ENCODE measurements at regions not wholly inside any gene's neighbourhood (a gene's known extent, or its start where the extent isn't known, plus 50 kb on each side); places are given as distances from the start of the nearest gene placed in this dataset.

DNA sequence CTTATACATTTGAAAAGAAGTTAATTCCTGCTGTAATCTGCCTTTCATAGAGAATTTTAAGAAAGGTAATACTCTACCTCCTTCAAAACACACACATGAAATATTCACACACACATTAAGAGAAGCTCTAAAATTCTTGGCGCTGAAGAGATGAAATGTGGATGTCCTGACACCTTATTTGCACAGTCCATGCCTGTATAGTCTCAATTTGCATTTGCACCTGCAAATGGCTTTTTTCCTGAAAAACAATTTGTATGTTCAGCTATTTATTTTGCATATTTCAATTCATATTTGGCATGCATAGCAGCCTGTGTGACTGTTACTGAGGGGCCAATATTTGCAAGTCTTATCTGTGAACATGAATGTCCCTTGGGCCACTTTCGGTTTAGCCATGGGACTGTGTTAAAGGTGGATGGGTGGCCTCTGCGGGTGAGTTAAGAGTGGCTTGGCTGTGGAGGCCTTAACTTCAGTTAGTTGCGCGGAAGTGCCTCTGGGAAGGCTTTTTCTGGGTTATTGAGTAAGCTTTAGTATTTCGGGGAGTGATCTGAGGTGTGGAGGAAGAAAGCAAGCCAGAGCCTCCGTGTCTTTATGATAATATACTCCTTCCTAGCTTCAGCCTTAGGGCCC is 443.3 kb upstream of the FAT1 start:
- H3K79me1 ChIP-seq (ENCODE audit: low read depth, low read length), result no peaks in the 10 kb centered on the region
- ChIA-PET POLR2A (ENCODE audit: partially characterized antibody) (no interaction called here), CTCF (ENCODE audit: partially characterized antibody) (no interaction called here)
- H3K79me2 ChIP-seq (ENCODE audit: control insufficient read depth in 1 of 2, insufficient read depth in 2 of 2, low read length in 2 of 2), result no peaks in the 10 kb centered on the region
- H4K5ac ChIP-seq (ENCODE audit: insufficient read length, low read depth, low read length), result no peak overlapping the region
- H3K9ac ChIP-seq (replicated peaks in 1 of 4; ENCODE audit: extremely low read depth in 1 of 4, low read depth in 3 of 4, low read length in 3 of 4), result no peak overlapping the region
- DNase-seq (ENCODE audit: low read depth in 1 of 2, low spot score in 2 of 2), result no peak
- no peaks in the 10 kb centered on the region for H3K4me1 ChIP-seq (replicated peaks in 1 of 4; ENCODE audit: control insufficient read depth in 3 of 4, insufficient read depth in 4 of 4, low read length in 3 of 4)
- H2BK120ac ChIP-seq (replicated peaks; ENCODE audit: low read depth, low read length), result no peak overlapping the region
- H4K20me1 ChIP-seq (replicated peaks in 1 of 2; ENCODE audit: control insufficient read depth in 1 of 2, insufficient read depth in 2 of 2, low read length in 2 of 2), result no peaks in the 10 kb centered on the region
- no peak overlapping the region for H4K8ac ChIP-seq (ENCODE audit: extremely low read depth, insufficient read depth, low read length)
- H3K56ac ChIP-seq (replicated peaks; ENCODE audit: insufficient read length, low read depth, low read length), result no peak overlapping the region
- H2BK20ac ChIP-seq (ENCODE audit: low read length), result no peak overlapping the region
- H3K36me3 ChIP-seq (ENCODE audit: control insufficient read depth in 2 of 4, insufficient read depth in 4 of 4, low read length in 3 of 4), result no peaks in the 10 kb centered on the region
- no peak overlapping the region for H3K4me3 ChIP-seq (ENCODE audit: extremely low read depth in 1 of 4, insufficient read depth in 2 of 4, low read depth in 3 of 4, low read length in 4 of 4)
- H3K27me3 ChIP-seq (replicated peaks in 1 of 4; ENCODE audit: control insufficient read depth in 3 of 4, extremely low read depth in 1 of 4, insufficient read depth in 3 of 4, low read length in 3 of 4), result no peaks in the 10 kb centered on the region
- H2BK15ac ChIP-seq (ENCODE audit: low read length), result no peak overlapping the region
- WGBS, 2 experiments (ENCODE audit: extremely low coverage in 1 of 2, insufficient coverage in 1 of 2, insufficient read length in 1 of 2, insufficient replicate concordance in 2 of 2, low coverage in 1 of 2, low lambda C conversion rate in 2 of 2, missing lambda C conversion rate in 1 of 2), result 93% methylated on average over 7 of the region's 7 CpGs; no CpG with 5 or more reads in 1 of the 2 experiments
- H3K23ac ChIP-seq (ENCODE audit: insufficient read length), result no peak overlapping the region
- no peak overlapping the region for H2AFZ ChIP-seq (ENCODE audit: low read length)
- no peaks in the 10 kb centered on the region for H3K9me3 ChIP-seq (ENCODE audit: insufficient read depth in 2 of 2, low read depth in 1 of 2, low read length in 1 of 2)
- no peaks in the 10 kb centered on the region for H3K23me2 ChIP-seq (ENCODE audit: low read depth, low read length)
- H2BK5ac ChIP-seq (ENCODE audit: low read depth, low read length), result no peak overlapping the region
- H3K14ac ChIP-seq (ENCODE audit: insufficient read length), result no peak overlapping the region
- H3K4me2 ChIP-seq (ENCODE audit: insufficient read depth in 1 of 2, low read depth in 2 of 2, low read length in 2 of 2), result no peak overlapping the region
- FAIRE-seq, result no peak
- no peak overlapping the region for H4K91ac ChIP-seq (replicated peaks; ENCODE audit: insufficient read length, low read length)
- no peak overlapping the region for H2AK5ac ChIP-seq (ENCODE audit: low read depth, low read length)
- H3K27ac ChIP-seq (ENCODE audit: low read depth, low read length), result no peak overlapping the region
- no peak overlapping the region for H2BK12ac ChIP-seq (ENCODE audit: low read depth, low read length)
- no peak overlapping the region for H3K4ac ChIP-seq (replicated peaks; ENCODE audit: insufficient read length, low read depth, low read length)
- H3K18ac ChIP-seq (ENCODE audit: extremely low read depth, low read length), result no peak overlapping the region
- TF ChIP-seq USF2 (IDR thresholded peaks at IDR 0.05; ENCODE audit: low read length), result no peak
- TF ChIP-seq HDAC2 (IDR thresholded peaks at IDR 0.05; ENCODE audit: borderline replicate concordance in 1 of 2, low read depth in 2 of 2, low read length in 2 of 2), result no peak
- TF ChIP-seq SP1 (IDR thresholded peaks at IDR 0.05; ENCODE audit: low read depth, low read length), result no peak
- TF ChIP-seq SIN3A (conservative IDR thresholded peaks at IDR 0.05 in 1 of 2, IDR thresholded peaks at IDR 0.05 in 1 of 2; ENCODE audit: low read depth in 1 of 2, low read length in 2 of 2), result no peak
- TF ChIP-seq GTF2F1 (IDR thresholded peaks at IDR 0.05; ENCODE audit: borderline replicate concordance, low read depth, low read length), result no peak

Measured in H1 (cell line).